ENCODE measurements at regions not wholly inside any gene's neighbourhood (a gene's known extent, or its start where the extent isn't known, plus 50 kb on each side); places are given as distances from the start of the nearest gene placed in this dataset.

GRCh38 chr11:93945596-93945995 is 75.6 kb upstream of the HEPHL1 start:
- Mint-ChIP-seq H3K4me1 (no peaks in the 10 kb centered on the region), H3K4me3 (no peak overlapping the region), H3K9me3 (peaks cover 7% of the 10 kb centered on the region), H3K36me3 (ENCODE audit: low read depth) (peaks cover 2% of the 10 kb centered on the region; the same call in 1 of the 3 replicates), H3K27ac (no peak overlapping the region), H3K27me3 (ENCODE audit: insufficient read depth, low read depth, poor library complexity) (no peaks in the 10 kb centered on the region)
- Histone ChIP-seq H2AFZ (no peak overlapping the region; the same call in 1 of the 2 replicates), H3K4me2 (no peak overlapping the region), H3K9me2 (ENCODE audit: insufficient read depth) (no peaks in the 10 kb centered on the region), H3K27ac (ENCODE audit: low read depth) (no peak overlapping the region), H3K79me2 (replicated peaks; ENCODE audit: insufficient read depth) (no peaks in the 10 kb centered on the region), H3F3A (replicated peaks; ENCODE audit: low read depth) (no peaks in the 10 kb centered on the region), H3K4me1 (ENCODE audit: insufficient read depth) (no peaks in the 10 kb centered on the region), H3K27me3 (ENCODE audit: insufficient read depth) (no peaks in the 10 kb centered on the region), H4K20me1 (replicated peaks; ENCODE audit: insufficient read depth) (no peaks in the 10 kb centered on the region), H3K4me3 (no peak overlapping the region), H3K36me3 (ENCODE audit: insufficient read depth) (no peaks in the 10 kb centered on the region)
- DNase-seq (ENCODE audit: low spot score) (no peak), ATAC-seq (no peak)
- TF ChIP-seq POLR2AphosphoS5 (IDR thresholded peaks at IDR 0.05; ENCODE audit: low read depth) (no peak), EZH2 (IDR thresholded peaks at IDR 0.05; ENCODE audit: low read depth, unreplicated experiment) (no peak), JUNB (IDR thresholded peaks at IDR 0.05; ENCODE audit: unreplicated experiment) (no peak), EZH2phosphoT487 (IDR thresholded peaks at IDR 0.05; ENCODE audit: unreplicated experiment) (no peak)
- TF ChIP-seq, protein P1, sequence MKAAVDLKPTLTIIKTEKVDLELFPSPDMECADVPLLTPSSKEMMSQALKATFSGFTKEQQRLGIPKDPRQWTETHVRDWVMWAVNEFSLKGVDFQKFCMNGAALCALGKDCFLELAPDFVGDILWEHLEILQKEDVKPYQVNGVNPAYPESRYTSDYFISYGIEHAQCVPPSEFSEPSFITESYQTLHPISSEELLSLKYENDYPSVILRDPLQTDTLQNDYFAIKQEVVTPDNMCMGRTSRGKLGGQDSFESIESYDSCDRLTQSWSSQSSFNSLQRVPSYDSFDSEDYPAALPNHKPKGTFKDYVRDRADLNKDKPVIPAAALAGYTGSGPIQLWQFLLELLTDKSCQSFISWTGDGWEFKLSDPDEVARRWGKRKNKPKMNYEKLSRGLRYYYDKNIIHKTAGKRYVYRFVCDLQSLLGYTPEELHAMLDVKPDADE (IDR thresholded peaks at IDR 0.05) = no peak

GRCh38 chr11:93952082-93952780 is 68.9 kb upstream of the HEPHL1 start:
- Histone ChIP-seq H3K36me3 (ENCODE audit: insufficient read depth) (no peaks in the 10 kb centered on the region), H3K4me2 (no peak overlapping the region), H3K4me1 (ENCODE audit: insufficient read depth) (no peaks in the 10 kb centered on the region), H3K79me2 (replicated peaks; ENCODE audit: insufficient read depth) (no peaks in the 10 kb centered on the region), H3F3A (replicated peaks; ENCODE audit: low read depth) (no peaks in the 10 kb centered on the region), H3K9me2 (ENCODE audit: insufficient read depth) (0 out of 2 replicates have a peak, but pooled peaks cover 4% of the 10 kb centered on the region), H3K27ac (ENCODE audit: low read depth) (no peak overlapping the region), H2AFZ (no peak overlapping the region), H3K4me3 (no peak overlapping the region), H3K27me3 (ENCODE audit: insufficient read depth) (no peaks in the 10 kb centered on the region), H4K20me1 (replicated peaks; ENCODE audit: insufficient read depth) (no peaks in the 10 kb centered on the region)
- no peaks in the 10 kb centered on the region; the same call in 2 of the 3 replicates for H3K4me1 Mint-ChIP-seq
- H3K36me3 Mint-ChIP-seq (ENCODE audit: low read depth) = peaks cover 6% of the 10 kb centered on the region; the same call in 2 of the 3 replicates
- peaks cover 6% of the 10 kb centered on the region for H3K27me3 Mint-ChIP-seq (ENCODE audit: insufficient read depth, low read depth, poor library complexity)
- no peak overlapping the region for H3K4me3 Mint-ChIP-seq
- no peak overlapping the region for H3K27ac Mint-ChIP-seq
- ATAC-seq = no peak
- H3K9me3 Mint-ChIP-seq = peaks cover 11% of the 10 kb centered on the region
- DNase-seq (ENCODE audit: low spot score) = no peak
- TF ChIP-seq, protein P2, sequence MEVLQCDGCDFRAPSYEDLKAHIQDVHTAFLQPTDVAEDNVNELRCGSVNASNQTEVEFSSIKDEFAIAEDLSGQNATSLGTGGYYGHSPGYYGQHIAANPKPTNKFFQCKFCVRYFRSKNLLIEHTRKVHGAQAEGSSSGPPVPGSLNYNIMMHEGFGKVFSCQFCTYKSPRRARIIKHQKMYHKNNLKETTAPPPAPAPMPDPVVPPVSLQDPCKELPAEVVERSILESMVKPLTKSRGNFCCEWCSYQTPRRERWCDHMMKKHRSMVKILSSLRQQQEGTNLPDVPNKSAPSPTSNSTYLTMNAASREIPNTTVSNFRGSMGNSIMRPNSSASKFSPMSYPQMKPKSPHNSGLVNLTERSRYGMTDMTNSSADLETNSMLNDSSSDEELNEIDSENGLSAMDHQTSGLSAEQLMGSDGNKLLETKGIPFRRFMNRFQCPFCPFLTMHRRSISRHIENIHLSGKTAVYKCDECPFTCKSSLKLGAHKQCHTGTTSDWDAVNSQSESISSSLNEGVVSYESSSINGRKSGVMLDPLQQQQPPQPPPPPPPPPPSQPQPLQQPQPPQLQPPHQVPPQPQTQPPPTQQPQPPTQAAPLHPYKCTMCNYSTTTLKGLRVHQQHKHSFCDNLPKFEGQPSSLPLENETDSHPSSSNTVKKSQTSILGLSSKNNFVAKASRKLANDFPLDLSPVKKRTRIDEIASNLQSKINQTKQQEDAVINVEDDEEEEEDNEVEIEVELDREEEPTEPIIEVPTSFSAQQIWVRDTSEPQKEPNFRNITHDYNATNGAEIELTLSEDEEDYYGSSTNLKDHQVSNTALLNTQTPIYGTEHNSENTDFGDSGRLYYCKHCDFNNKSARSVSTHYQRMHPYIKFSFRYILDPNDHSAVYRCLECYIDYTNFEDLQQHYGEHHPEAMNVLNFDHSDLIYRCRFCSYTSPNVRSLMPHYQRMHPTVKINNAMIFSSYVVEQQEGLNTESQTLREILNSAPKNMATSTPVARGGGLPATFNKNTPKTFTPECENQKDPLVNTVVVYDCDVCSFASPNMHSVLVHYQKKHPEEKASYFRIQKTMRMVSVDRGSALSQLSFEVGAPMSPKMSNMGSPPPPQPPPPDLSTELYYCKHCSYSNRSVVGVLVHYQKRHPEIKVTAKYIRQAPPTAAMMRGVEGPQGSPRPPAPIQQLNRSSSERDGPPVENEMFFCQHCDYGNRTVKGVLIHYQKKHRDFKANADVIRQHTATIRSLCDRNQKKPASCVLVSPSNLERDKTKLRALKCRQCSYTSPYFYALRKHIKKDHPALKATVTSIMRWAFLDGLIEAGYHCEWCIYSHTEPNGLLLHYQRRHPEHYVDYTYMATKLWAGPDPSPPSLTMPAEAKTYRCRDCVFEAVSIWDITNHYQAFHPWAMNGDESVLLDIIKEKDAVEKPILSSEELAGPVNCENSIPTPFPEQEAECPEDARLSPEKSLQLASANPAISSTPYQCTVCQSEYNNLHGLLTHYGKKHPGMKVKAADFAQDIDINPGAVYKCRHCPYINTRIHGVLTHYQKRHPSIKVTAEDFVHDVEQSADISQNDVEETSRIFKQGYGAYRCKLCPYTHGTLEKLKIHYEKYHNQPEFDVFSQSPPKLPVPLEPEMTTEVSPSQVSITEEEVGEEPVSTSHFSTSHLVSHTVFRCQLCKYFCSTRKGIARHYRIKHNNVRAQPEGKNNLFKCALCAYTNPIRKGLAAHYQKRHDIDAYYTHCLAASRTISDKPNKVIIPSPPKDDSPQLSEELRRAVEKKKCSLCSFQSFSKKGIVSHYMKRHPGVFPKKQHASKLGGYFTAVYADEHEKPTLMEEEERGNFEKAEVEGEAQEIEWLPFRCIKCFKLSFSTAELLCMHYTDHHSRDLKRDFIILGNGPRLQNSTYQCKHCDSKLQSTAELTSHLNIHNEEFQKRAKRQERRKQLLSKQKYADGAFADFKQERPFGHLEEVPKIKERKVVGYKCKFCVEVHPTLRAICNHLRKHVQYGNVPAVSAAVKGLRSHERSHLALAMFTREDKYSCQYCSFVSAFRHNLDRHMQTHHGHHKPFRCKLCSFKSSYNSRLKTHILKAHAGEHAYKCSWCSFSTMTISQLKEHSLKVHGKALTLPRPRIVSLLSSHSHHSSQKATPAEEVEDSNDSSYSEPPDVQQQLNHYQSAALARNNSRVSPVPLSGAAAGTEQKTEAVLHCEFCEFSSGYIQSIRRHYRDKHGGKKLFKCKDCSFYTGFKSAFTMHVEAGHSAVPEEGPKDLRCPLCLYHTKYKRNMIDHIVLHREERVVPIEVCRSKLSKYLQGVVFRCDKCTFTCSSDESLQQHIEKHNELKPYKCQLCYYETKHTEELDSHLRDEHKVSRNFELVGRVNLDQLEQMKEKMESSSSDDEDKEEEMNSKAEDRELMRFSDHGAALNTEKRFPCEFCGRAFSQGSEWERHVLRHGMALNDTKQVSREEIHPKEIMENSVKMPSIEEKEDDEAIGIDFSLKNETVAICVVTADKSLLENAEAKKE (CRISPR knock-in tag; IDR thresholded peaks at IDR 0.05) = no peak
- TF ChIP-seq, protein P3, sequence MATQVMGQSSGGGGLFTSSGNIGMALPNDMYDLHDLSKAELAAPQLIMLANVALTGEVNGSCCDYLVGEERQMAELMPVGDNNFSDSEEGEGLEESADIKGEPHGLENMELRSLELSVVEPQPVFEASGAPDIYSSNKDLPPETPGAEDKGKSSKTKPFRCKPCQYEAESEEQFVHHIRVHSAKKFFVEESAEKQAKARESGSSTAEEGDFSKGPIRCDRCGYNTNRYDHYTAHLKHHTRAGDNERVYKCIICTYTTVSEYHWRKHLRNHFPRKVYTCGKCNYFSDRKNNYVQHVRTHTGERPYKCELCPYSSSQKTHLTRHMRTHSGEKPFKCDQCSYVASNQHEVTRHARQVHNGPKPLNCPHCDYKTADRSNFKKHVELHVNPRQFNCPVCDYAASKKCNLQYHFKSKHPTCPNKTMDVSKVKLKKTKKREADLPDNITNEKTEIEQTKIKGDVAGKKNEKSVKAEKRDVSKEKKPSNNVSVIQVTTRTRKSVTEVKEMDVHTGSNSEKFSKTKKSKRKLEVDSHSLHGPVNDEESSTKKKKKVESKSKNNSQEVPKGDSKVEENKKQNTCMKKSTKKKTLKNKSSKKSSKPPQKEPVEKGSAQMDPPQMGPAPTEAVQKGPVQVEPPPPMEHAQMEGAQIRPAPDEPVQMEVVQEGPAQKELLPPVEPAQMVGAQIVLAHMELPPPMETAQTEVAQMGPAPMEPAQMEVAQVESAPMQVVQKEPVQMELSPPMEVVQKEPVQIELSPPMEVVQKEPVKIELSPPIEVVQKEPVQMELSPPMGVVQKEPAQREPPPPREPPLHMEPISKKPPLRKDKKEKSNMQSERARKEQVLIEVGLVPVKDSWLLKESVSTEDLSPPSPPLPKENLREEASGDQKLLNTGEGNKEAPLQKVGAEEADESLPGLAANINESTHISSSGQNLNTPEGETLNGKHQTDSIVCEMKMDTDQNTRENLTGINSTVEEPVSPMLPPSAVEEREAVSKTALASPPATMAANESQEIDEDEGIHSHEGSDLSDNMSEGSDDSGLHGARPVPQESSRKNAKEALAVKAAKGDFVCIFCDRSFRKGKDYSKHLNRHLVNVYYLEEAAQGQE (IDR thresholded peaks at IDR 0.05; ENCODE audit: unreplicated experiment) = no peak
- TF ChIP-seq ZNF331 (CRISPR knock-in tag; IDR thresholded peaks at IDR 0.05; ENCODE audit: low read depth) (no peak), POLR2AphosphoS5 (IDR thresholded peaks at IDR 0.05; ENCODE audit: low read depth) (no peak), CREB1 (CRISPR knock-in tag; IDR thresholded peaks at IDR 0.05; ENCODE audit: low read depth) (no peak), JUNB (IDR thresholded peaks at IDR 0.05; ENCODE audit: unreplicated experiment) (no peak), ZNF114 (CRISPR knock-in tag; IDR thresholded peaks at IDR 0.05) (no peak), EZH2 (IDR thresholded peaks at IDR 0.05; ENCODE audit: low read depth, unreplicated experiment) (no peak), EZH2phosphoT487 (IDR thresholded peaks at IDR 0.05; ENCODE audit: unreplicated experiment) (no peak)
